ENCODE measurements at regions not wholly inside any gene's neighbourhood (a gene's known extent, or its start where the extent isn't known, plus 50 kb on each side); places are given as distances from the start of the nearest gene placed in this dataset.

DNA sequence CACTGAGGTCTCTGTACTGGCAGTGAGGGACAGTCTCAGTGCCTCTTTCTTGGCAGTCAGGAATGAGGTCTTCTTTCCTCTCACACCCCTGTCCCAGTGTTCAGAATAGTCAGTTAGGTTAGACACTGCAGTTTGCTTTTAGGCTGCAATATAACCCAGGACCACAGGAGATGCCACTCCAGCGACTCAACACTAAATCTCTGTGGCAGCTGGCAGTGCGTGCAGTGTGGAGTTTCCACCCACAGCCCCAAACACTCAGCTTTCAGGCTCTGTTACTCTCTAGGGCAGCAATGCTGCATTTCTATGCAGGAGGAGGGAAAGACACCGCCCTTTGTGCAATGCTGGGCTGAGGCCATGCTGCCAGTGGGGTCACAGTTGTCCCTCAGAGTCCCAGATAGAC, 150.2 kb upstream of the SUCLG2 start:
- TF ChIP-seq, protein P1, sequence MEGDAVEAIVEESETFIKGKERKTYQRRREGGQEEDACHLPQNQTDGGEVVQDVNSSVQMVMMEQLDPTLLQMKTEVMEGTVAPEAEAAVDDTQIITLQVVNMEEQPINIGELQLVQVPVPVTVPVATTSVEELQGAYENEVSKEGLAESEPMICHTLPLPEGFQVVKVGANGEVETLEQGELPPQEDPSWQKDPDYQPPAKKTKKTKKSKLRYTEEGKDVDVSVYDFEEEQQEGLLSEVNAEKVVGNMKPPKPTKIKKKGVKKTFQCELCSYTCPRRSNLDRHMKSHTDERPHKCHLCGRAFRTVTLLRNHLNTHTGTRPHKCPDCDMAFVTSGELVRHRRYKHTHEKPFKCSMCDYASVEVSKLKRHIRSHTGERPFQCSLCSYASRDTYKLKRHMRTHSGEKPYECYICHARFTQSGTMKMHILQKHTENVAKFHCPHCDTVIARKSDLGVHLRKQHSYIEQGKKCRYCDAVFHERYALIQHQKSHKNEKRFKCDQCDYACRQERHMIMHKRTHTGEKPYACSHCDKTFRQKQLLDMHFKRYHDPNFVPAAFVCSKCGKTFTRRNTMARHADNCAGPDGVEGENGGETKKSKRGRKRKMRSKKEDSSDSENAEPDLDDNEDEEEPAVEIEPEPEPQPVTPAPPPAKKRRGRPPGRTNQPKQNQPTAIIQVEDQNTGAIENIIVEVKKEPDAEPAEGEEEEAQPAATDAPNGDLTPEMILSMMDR (IDR thresholded peaks at IDR 0.05; ENCODE audit: low read depth, low read length), result no peak
- TF ChIP-seq MYC (IDR thresholded peaks at IDR 0.05; ENCODE audit: low read depth, low read length) (no peak), POLR2A (IDR thresholded peaks at IDR 0.05; ENCODE audit: extremely low read depth, insufficient read length) (no peak)
- TF ChIP-seq, protein P2, sequence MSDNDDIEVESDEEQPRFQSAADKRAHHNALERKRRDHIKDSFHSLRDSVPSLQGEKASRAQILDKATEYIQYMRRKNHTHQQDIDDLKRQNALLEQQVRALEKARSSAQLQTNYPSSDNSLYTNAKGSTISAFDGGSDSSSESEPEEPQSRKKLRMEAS (IDR thresholded peaks at IDR 0.05; ENCODE audit: low read depth, low read length), result no peak

Data from NB4 (cell line).